Karpas-422 (cell line): ENCODE measurements at regions not wholly inside any gene's neighbourhood (a gene's known extent, or its start where the extent isn't known, plus 50 kb on each side); places are given as distances from the start of the nearest gene placed in this dataset.

ENCODE experiments used
- DNase-seq: peaks from one replicate; pipeline ENCODE4 v3.0.0-alpha.2; 2015
- H2AFZ ChIP-seq: fragments of 200-600 bp; sonication (generic); 2 replicates; pipeline ENCODE4 v1.6.1; 2014; ENCODE audit warnings: antibody characterized with exemption, low read length, mixed read lengths
- H3K27ac ChIP-seq: fragments of 200-600 bp; sonication (generic); 2 replicates; pipeline ENCODE4 v1.5.1; 2014; ENCODE audit warnings: mild to moderate bottlenecking, low read length, moderate library complexity
- H3K27me3 ChIP-seq: fragments of 200-600 bp; sonication (generic); 2 replicates; pipeline ENCODE4 v1.6.1; 2014; ENCODE audit warnings: low read length, mixed read lengths
- H3K36me3 ChIP-seq: fragments of 200-600 bp; sonication (generic); 2 replicates; pipeline ENCODE4 v1.6.1; 2014; ENCODE audit warnings: low read length, mixed read lengths; ENCODE audit not compliant: insufficient read depth
- H3K4me1 ChIP-seq: fragments of 200-600 bp; sonication (generic); 2 replicates; pipeline ENCODE4 v1.6.1; 2014; ENCODE audit warnings: mild to moderate bottlenecking, low read length, mixed read lengths
- H3K4me2 ChIP-seq: fragments of 200-600 bp; sonication (generic); 2 replicates; pipeline ENCODE4 v1.6.1; 2014; ENCODE audit warnings: low read length, low read depth, mild to moderate bottlenecking; ENCODE audit not compliant: poor library complexity, severe bottlenecking
- H3K4me3 ChIP-seq: fragments of 200-600 bp; sonication (generic); 2 replicates; pipeline ENCODE4 v1.5.1; 2014; ENCODE audit warnings: mild to moderate bottlenecking, antibody characterized with exemption, low read length, mixed read lengths
- H3K79me2 ChIP-seq: fragments of 200-600 bp; sonication (generic); 2 replicates; pipeline ENCODE4 v1.6.1; 2014; ENCODE audit warnings: mild to moderate bottlenecking, low read length, mixed read lengths
- H3K9ac ChIP-seq: fragments of 200-600 bp; sonication (generic); 2 replicates; pipeline ENCODE4 v1.6.0; 2014; ENCODE audit warnings: low read length
- H3K9me2 ChIP-seq: fragments of 200-600 bp; sonication (generic), shearing (Covaris generic); replicated peaks from 2 replicates; pipeline ENCODE4 v1.6.0; 2014; ENCODE audit warnings: mild to moderate bottlenecking, low read length, moderate library complexity; ENCODE audit not compliant: insufficient read depth
- H3K9me3 ChIP-seq: fragments of 300-700, 200-600 bp; sonication (generic); 2 replicates; pipeline ENCODE4 v1.6.1; 2014; ENCODE audit warnings: low read length, mixed read lengths
- H4K20me1 ChIP-seq: fragments of 200-600 bp; sonication (generic); 2 replicates; pipeline ENCODE4 v1.6.1; 2014; ENCODE audit warnings: mild to moderate bottlenecking, antibody characterized with exemption, low read length, low read depth; ENCODE audit not compliant: insufficient read depth

- Histone ChIP-seq H3K4me2 (no peak overlapping the region), H2AFZ (no peak overlapping the region)
Observed at GRCh38 chr18:2030647-2031046, 540.7 kb downstream of the METTL4 start.

GRCh38 chr18:2032036-2032435 lies 539.3 kb downstream of the METTL4 start:
- Histone ChIP-seq H3K9me2 (0 out of 2 replicates have a peak, but pooled peaks cover 3% of the 10 kb centered on the region), H3K9me3 (no peaks in the 10 kb centered on the region), H2AFZ (no peak overlapping the region), H3K27me3 (no peaks in the 10 kb centered on the region), H4K20me1 (no peaks in the 10 kb centered on the region), H3K36me3 (no peaks in the 10 kb centered on the region), H3K79me2 (no peaks in the 10 kb centered on the region), H3K4me2 (no peak overlapping the region), H3K27ac (no peak overlapping the region), H3K9ac (no peak overlapping the region), H3K4me1 (no peaks in the 10 kb centered on the region), H3K4me3 (no peak overlapping the region)
- no peak for DNase-seq

More at GRCh38 chr18:2030647-2031046, 540.7 kb downstream of the METTL4 start:
- Histone ChIP-seq H3K79me2 (no peaks in the 10 kb centered on the region), H3K27ac (no peak overlapping the region), H3K4me3 (no peak overlapping the region), H3K27me3 (no peaks in the 10 kb centered on the region), H3K4me1 (no peaks in the 10 kb centered on the region), H4K20me1 (no peaks in the 10 kb centered on the region), H3K9me3 (no peaks in the 10 kb centered on the region), H3K36me3 (no peaks in the 10 kb centered on the region), H3K9me2 (0 out of 2 replicates have a peak, but pooled peaks cover 3% of the 10 kb centered on the region), H3K9ac (no peak overlapping the region)
- DNase-seq: no peak

GRCh38 chr18:2035056-2035455 lies 536.2 kb downstream of the METTL4 start:
- H3K4me1 ChIP-seq: no peaks in the 10 kb centered on the region
- H3K9me3 ChIP-seq: no peaks in the 10 kb centered on the region
- H3K9ac ChIP-seq: no peak overlapping the region
- no peak overlapping the region for H3K4me3 ChIP-seq
- H3K9me2 ChIP-seq: no peaks in the 10 kb centered on the region
- DNase-seq: no peak
- H2AFZ ChIP-seq: no peak overlapping the region
- no peaks in the 10 kb centered on the region for H3K27me3 ChIP-seq
- no peaks in the 10 kb centered on the region for H3K36me3 ChIP-seq
- no peak overlapping the region for H3K27ac ChIP-seq
- no peaks in the 10 kb centered on the region for H4K20me1 ChIP-seq
- no peak overlapping the region for H3K4me2 ChIP-seq
- H3K79me2 ChIP-seq: no peaks in the 10 kb centered on the region

GRCh38 chr18:2036086-2036485 lies 535.2 kb downstream of the METTL4 start:
- Histone ChIP-seq H3K27me3 (no peaks in the 10 kb centered on the region), H3K79me2 (no peaks in the 10 kb centered on the region), H3K4me2 (no peak overlapping the region), H3K4me1 (no peaks in the 10 kb centered on the region), H3K27ac (no peak overlapping the region), H3K9me3 (no peaks in the 10 kb centered on the region), H4K20me1 (no peaks in the 10 kb centered on the region), H3K9me2 (no peaks in the 10 kb centered on the region), H3K4me3 (no peak overlapping the region), H3K9ac (no peak overlapping the region), H3K36me3 (no peaks in the 10 kb centered on the region), H2AFZ (no peak overlapping the region)
- DNase-seq: no peak

GRCh38 chr18:2040279-2040678 lies 531.0 kb downstream of the METTL4 start:
- Histone ChIP-seq H3K9ac (no peak overlapping the region), H3K27ac (no peak overlapping the region), H3K4me3 (no peak overlapping the region), H3K4me2 (no peak overlapping the region), H3K9me3 (no peaks in the 10 kb centered on the region), H3K27me3 (no peaks in the 10 kb centered on the region), H3K36me3 (no peaks in the 10 kb centered on the region), H4K20me1 (no peaks in the 10 kb centered on the region), H3K9me2 (no peaks in the 10 kb centered on the region; the same call in 1 of the 2 replicates), H2AFZ (no peak overlapping the region), H3K79me2 (no peaks in the 10 kb centered on the region), H3K4me1 (no peaks in the 10 kb centered on the region)
- no peak for DNase-seq

- H2AFZ ChIP-seq: no peak overlapping the region
- H4K20me1 ChIP-seq: no peaks in the 10 kb centered on the region
- no peaks in the 10 kb centered on the region for H3K9me3 ChIP-seq
- no peaks in the 10 kb centered on the region for H3K36me3 ChIP-seq
- no peaks in the 10 kb centered on the region for H3K79me2 ChIP-seq
- no peak overlapping the region for H3K9ac ChIP-seq
- H3K4me3 ChIP-seq: no peak overlapping the region
- no peak for DNase-seq
- H3K27me3 ChIP-seq: no peaks in the 10 kb centered on the region
- no peak overlapping the region for H3K27ac ChIP-seq
- H3K9me2 ChIP-seq: no peaks in the 10 kb centered on the region; the same call in 1 of the 2 replicates
- no peaks in the 10 kb centered on the region for H3K4me1 ChIP-seq
- no peak overlapping the region for H3K4me2 ChIP-seq
Observed at GRCh38 chr18:2049986-2050385, 521.3 kb downstream of the METTL4 start.

GRCh38 chr18:2050702-2051201 lies 520.6 kb downstream of the METTL4 start:
- H3K79me2 ChIP-seq: no peaks in the 10 kb centered on the region

GRCh38 chr18:2053490-2054089 lies 517.7 kb downstream of the METTL4 start:
- no peaks in the 10 kb centered on the region for H3K36me3 ChIP-seq
- no peak overlapping the region for H3K4me3 ChIP-seq
- H3K27me3 ChIP-seq: no peaks in the 10 kb centered on the region
- no peak overlapping the region for H2AFZ ChIP-seq
- DNase-seq: no peak
- H3K27ac ChIP-seq: no peak overlapping the region
- no peaks in the 10 kb centered on the region for H3K4me1 ChIP-seq
- H3K9ac ChIP-seq: no peak overlapping the region
- H3K9me3 ChIP-seq: no peaks in the 10 kb centered on the region
- no peaks in the 10 kb centered on the region for H4K20me1 ChIP-seq
- no peaks in the 10 kb centered on the region for H3K79me2 ChIP-seq
- H3K9me2 ChIP-seq: no peaks in the 10 kb centered on the region
- no peak overlapping the region for H3K4me2 ChIP-seq

More at GRCh38 chr18:2050702-2051201, 520.6 kb downstream of the METTL4 start:
- no peaks in the 10 kb centered on the region for H3K27me3 ChIP-seq
- H3K4me2 ChIP-seq: no peak overlapping the region
- H2AFZ ChIP-seq: no peak overlapping the region
- no peaks in the 10 kb centered on the region for H3K9me2 ChIP-seq
- H3K9me3 ChIP-seq: no peaks in the 10 kb centered on the region
- H3K36me3 ChIP-seq: no peaks in the 10 kb centered on the region
- DNase-seq: no peak
- H3K4me3 ChIP-seq: no peak overlapping the region
- no peak overlapping the region for H3K27ac ChIP-seq
- H3K9ac ChIP-seq: no peak overlapping the region
- H4K20me1 ChIP-seq: no peaks in the 10 kb centered on the region
- no peaks in the 10 kb centered on the region for H3K4me1 ChIP-seq
